ENCODE measurements at regions not wholly inside any gene's neighbourhood (a gene's known extent, or its start where the extent isn't known, plus 50 kb on each side); places are given as distances from the start of the nearest gene placed in this dataset.

GRCh38 chr12:107447336-107447735, 238.3 kb upstream of the PWP1 start:
- ChIA-PET CTCF (interaction anchor here (1.3 to 3.3 kb wide), 7 partner anchors 10 to 315 kb away, joined by 4 to 36 read pairs (median 6); no protein-coding TSS in a partner anchor), POLR2A (interaction anchor here (0.6 kb wide), 1 partner anchor 504 kb away, joined by 12 read pairs; no protein-coding TSS in a partner anchor)
- no peaks in the 10 kb centered on the region for H3K9me1 ChIP-seq (replicated peaks; ENCODE audit: control insufficient read depth, extremely low read depth, insufficient read depth, low read length)
- H3K4me1 ChIP-seq (ENCODE audit: control insufficient read depth, extremely low read depth, insufficient read depth, low read length): no peaks in the 10 kb centered on the region
- FAIRE-seq (no peak), DNase-seq (ENCODE audit: low read depth, low spot score) (no peak)
- dilution Hi-C loops (cut with MboI; ENCODE audit: extremely low pct_ligation_motif_present, low sequenced_read_pairs): no loop called here
- H3K4me2 ChIP-seq (ENCODE audit: insufficient read depth, low read length): no peak overlapping the region
- H4K20me1 ChIP-seq (replicated peaks; ENCODE audit: control insufficient read depth, extremely low read depth, insufficient read depth, low read length): no peaks in the 10 kb centered on the region
- H3K9me3 ChIP-seq (replicated peaks; ENCODE audit: control insufficient read depth, insufficient read depth, low read length): no peaks in the 10 kb centered on the region
- no peak for TF ChIP-seq POLR2AphosphoS5 (IDR thresholded peaks at IDR 0.05; ENCODE audit: insufficient read depth, low read depth, low read length)
- TF ChIP-seq JUN (IDR thresholded peaks at IDR 0.05; ENCODE audit: borderline replicate concordance, insufficient read depth, insufficient read length, low read depth): no peak
- TF ChIP-seq POLR2A (IDR thresholded peaks at IDR 0.05; ENCODE audit: low read depth, low read length): no peak
- no peak for TF ChIP-seq CTCF (IDR thresholded peaks at IDR 0.05; ENCODE audit: extremely low read depth in 1 of 2, insufficient read depth in 1 of 2, low read depth in 1 of 2, low read length in 2 of 2)
- TF ChIP-seq EZH2 (IDR thresholded peaks at IDR 0.05; ENCODE audit: borderline replicate concordance, low read depth, low read length, severe bottlenecking): no peak
- TF ChIP-seq FOS (IDR thresholded peaks at IDR 0.05; ENCODE audit: borderline replicate concordance, insufficient read depth, low read length): no peak
- no peak for TF ChIP-seq MYC (IDR thresholded peaks at IDR 0.05; ENCODE audit: low read depth, low read length)
- TF ChIP-seq GATA2 (IDR thresholded peaks at IDR 0.05; ENCODE audit: insufficient read depth, insufficient read length, low read depth, low read length): no peak
- no TSS peak for BruUV-seq (replicated peaks)
- no peak overlapping the region for H2AFZ ChIP-seq (ENCODE audit: low read depth, low read length)
- no peak overlapping the region for H3K27ac ChIP-seq (ENCODE audit: insufficient read depth, low read depth, low read length)
- no peak overlapping the region for H3K4me3 ChIP-seq (replicated peaks in 1 of 3; ENCODE audit: insufficient read depth in 1 of 3, low read depth in 1 of 3, low read length in 3 of 3)
- intact Hi-C loops (cut with micrococcal nuclease): no loop called here
- no peaks in the 10 kb centered on the region for H3K27me3 ChIP-seq (ENCODE audit: control insufficient read depth in 2 of 2, insufficient read depth in 2 of 2, low read length in 2 of 2)
- no peaks in the 10 kb centered on the region for H3K79me2 ChIP-seq (ENCODE audit: control insufficient read depth, insufficient read depth, low read length)
- no peaks in the 10 kb centered on the region for H3K36me3 ChIP-seq (ENCODE audit: control insufficient read depth in 2 of 2, extremely low read depth in 1 of 2, insufficient read depth in 2 of 2, low read length in 2 of 2)
- H3K9ac ChIP-seq (replicated peaks; ENCODE audit: extremely low read depth, insufficient read depth, low read length): no peak overlapping the region
